Kidney (tissue), 13 donors: ENCODE measurements at regions not wholly inside any gene's neighbourhood (a gene's known extent, or its start where the extent isn't known, plus 50 kb on each side); places are given as distances from the start of the nearest gene placed in this dataset.

Experiments
- DNase-seq, 5 donors: peaks; one replicate each; pipeline ENCODE4 v3.0.0-alpha.2; 2013 to 2020
- FAIRE-seq: peaks from 2 replicates; lab custom pipeline; 2012; peaks lifted over from hg19 to GRCh38; lab: Jason Lieb, UNC
- H3K27ac ChIP-seq, 2 donors: one replicate each; pipeline ENCODE4 v1.7.0; 2013; ENCODE audit warnings: low read depth in 2 of 2, low read length in 2 of 2, inconsistent platforms in 1 of 2
- H3K27me3 ChIP-seq: one replicate; pipeline ENCODE4 v1.7.1; 2013; ENCODE audit warnings: low read length, inconsistent platforms; ENCODE audit not compliant: control insufficient read depth, insufficient read depth
- H3K36me3 ChIP-seq, 3 donors: one replicate each; pipeline versions ENCODE4 v1.7.0 to v1.7.1; 2013; ENCODE audit warnings: low read length in 3 of 3, control low read depth in 1 of 3, inconsistent platforms in 1 of 3; ENCODE audit not compliant: insufficient read depth in 3 of 3, control insufficient read depth in 2 of 3
- H3K4me1 ChIP-seq, 3 donors: one replicate each; pipeline versions ENCODE4 v1.7.0 to v1.7.1; 2013; ENCODE audit warnings: low read length in 3 of 3, inconsistent platforms in 1 of 3, low read depth in 1 of 3; ENCODE audit not compliant: control insufficient read depth in 2 of 3, insufficient read depth in 2 of 3
- H3K4me3 ChIP-seq, 3 donors: one replicate each; pipeline versions ENCODE4 v1.7.0 to v1.8.1; 2013; ENCODE audit warnings: low read length in 3 of 3, control low read depth in 1 of 3, inconsistent platforms in 1 of 3
- H3K9ac ChIP-seq, 3 donors: one replicate each; pipeline versions ENCODE4 v1.7.0 to v1.7.1; 2013; ENCODE audit warnings: low read length in 3 of 3, control low read depth in 1 of 3, inconsistent platforms in 1 of 3
- H3K9me3 ChIP-seq, 3 donors: one replicate each; pipeline versions ENCODE4 v1.7.0 to v1.7.1; 2013; ENCODE audit warnings: low read length in 3 of 3, control low read depth in 1 of 3, inconsistent platforms in 1 of 3; ENCODE audit not compliant: control insufficient read depth in 2 of 3, insufficient read depth in 1 of 3
- intact Hi-C: fragments of 100-400 bp; cut with DNase I; formaldehyde crosslinking; loops from one replicate; pipeline ENCODE4 v1.11.1; 2022
- TF ChIP-seq, protein P1 (sequence below): IDR thresholded peaks from 3 replicates; pipeline ENCODE4 v1.5.1; 2012; ENCODE audit warnings: mild to moderate bottlenecking, moderate library complexity, borderline replicate concordance; ENCODE audit not compliant: insufficient read depth; ENCODE audit errors: extremely low read depth
- donor health status: control.
- donor health status: control.
- donor health status: control.
- donor health status: control.
- donor health status: control.
- donor health status: DM: yes; HTN: yes; CAD: no.
- donor health status: Normal renal cell carcinoma (clear cell type).

DNA sequence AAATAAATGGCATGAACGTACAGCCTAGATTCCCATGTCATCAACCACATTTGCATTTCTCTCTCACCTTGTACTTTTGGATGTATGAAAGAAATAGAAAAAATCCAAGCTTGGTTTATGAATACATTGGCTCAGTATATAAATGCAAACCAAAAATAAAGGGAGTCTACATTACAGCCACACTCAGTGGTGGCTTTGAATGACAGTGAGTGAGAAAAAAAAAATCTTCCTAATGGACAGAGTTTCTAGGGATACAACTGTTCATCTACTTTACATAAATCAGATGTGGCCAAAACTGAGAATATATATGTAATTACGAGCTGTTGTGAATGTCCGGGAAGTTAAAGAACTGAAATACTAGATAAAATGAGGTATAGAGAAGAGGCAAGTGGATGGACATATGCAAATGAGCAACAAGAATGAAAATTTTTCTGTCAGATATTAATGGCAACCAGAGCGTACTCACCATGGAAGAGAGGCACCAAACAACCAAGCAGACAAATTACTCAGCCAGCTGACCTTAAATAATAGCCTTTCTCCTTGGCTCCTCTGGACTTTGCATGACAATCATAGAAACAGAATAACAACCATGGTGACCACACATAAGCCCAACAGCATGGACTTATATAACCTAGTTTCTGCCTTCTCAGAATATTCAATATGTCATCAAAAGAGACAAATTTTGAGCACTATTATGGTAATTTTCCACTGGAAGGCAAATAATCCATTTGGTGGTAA is 1305.8 kb downstream of the OTOL1 start:
- no peak for DNase-seq
- Histone ChIP-seq H3K4me1 (no peaks in the 10 kb centered on the region), H3K9ac (no peak overlapping the region), H3K27me3 (no peaks in the 10 kb centered on the region), H3K4me3 (no peak overlapping the region), H3K27ac (no peak overlapping the region), H3K9me3 (no peaks in the 10 kb centered on the region), H3K36me3 (no peaks in the 10 kb centered on the region)
- TF ChIP-seq, protein P1, sequence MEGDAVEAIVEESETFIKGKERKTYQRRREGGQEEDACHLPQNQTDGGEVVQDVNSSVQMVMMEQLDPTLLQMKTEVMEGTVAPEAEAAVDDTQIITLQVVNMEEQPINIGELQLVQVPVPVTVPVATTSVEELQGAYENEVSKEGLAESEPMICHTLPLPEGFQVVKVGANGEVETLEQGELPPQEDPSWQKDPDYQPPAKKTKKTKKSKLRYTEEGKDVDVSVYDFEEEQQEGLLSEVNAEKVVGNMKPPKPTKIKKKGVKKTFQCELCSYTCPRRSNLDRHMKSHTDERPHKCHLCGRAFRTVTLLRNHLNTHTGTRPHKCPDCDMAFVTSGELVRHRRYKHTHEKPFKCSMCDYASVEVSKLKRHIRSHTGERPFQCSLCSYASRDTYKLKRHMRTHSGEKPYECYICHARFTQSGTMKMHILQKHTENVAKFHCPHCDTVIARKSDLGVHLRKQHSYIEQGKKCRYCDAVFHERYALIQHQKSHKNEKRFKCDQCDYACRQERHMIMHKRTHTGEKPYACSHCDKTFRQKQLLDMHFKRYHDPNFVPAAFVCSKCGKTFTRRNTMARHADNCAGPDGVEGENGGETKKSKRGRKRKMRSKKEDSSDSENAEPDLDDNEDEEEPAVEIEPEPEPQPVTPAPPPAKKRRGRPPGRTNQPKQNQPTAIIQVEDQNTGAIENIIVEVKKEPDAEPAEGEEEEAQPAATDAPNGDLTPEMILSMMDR = no peak
- FAIRE-seq = no peak
- intact Hi-C loops = no loop called here

DNA sequence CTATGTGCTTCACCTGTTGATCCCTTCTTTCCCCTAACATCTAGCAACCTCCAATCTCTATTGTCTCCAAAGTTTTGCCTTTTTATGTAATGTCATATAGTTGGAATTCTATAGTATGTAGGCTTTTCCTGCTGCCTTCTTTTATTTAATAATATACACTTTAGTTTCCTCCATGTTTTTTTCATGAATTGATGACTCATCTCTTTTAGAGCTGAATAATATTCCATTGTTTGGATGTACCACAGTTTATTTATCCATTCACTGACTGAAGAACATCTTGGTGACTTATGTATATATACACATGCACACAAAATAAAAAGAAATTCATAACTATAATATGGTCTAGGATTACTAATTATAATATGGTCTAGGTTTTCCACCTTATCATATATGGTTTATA is 1314.2 kb downstream of the OTOL1 start:
- FAIRE-seq = no peak

DNA sequence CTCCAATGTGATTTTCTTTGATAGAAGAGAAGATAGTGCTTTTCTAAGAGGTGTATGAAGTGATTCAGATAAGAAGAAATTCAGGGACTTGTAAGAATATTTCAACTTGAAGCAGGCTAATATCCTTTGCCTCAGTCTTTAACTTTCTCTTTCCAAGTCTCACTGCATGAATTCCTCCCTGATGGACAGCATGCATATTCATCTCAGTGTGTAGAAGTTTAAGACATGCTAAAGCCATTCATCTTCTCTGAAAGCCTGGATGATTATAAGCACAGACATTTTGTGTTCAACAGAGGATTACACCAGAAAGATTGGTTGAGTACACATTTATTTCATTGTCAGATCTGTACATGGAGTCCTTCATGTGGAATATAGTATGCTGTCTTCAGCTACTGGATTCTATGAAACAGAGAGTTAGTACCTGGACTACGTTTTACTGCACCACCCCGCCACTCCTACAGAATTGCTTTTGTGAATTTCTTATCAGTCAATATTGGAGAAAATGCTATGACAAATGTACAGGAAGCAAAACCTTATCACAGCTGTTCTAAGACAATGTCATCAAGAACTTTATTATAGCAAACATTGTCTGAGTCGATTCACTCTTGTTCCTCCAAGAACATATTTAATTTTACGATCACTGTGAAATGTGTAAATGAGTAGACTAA is 1346.1 kb downstream of the OTOL1 start:
- no peak overlapping the region for H3K9ac ChIP-seq
- FAIRE-seq = no peak
- H3K36me3 ChIP-seq = no peaks in the 10 kb centered on the region
- DNase-seq = no peak
- intact Hi-C loops = no loop called here
- no peak overlapping the region for H3K4me3 ChIP-seq
- TF ChIP-seq, protein P1 = no peak
- no peaks in the 10 kb centered on the region for H3K4me1 ChIP-seq
- H3K27me3 ChIP-seq = no peaks in the 10 kb centered on the region
- no peak overlapping the region for H3K27ac ChIP-seq
- H3K9me3 ChIP-seq = no peaks in the 10 kb centered on the region

More for the DNA sequence above, 1314.2 kb downstream of the OTOL1 start:
- no peak for DNase-seq
- no peaks in the 10 kb centered on the region for H3K36me3 ChIP-seq
- no peak overlapping the region for H3K27ac ChIP-seq
- TF ChIP-seq, protein P1 = no peak
- H3K4me3 ChIP-seq = no peak overlapping the region
- intact Hi-C loops = no loop called here
- H3K9ac ChIP-seq = no peak overlapping the region
- H3K4me1 ChIP-seq = no peaks in the 10 kb centered on the region
- H3K9me3 ChIP-seq = no peaks in the 10 kb centered on the region
- no peaks in the 10 kb centered on the region for H3K27me3 ChIP-seq
